ENCODE measurements at regions not wholly inside any gene's neighbourhood (a gene's known extent, or its start where the extent isn't known, plus 50 kb on each side); places are given as distances from the start of the nearest gene placed in this dataset.

GRCh38 chr12:27179400-27180214 lies 64.5 kb upstream of the STK38L start:
- DNase-seq = peak in 3 of 51 donors; percentile 1 to 23 (median 2)

GRCh38 chr12:27180906-27181505 lies 63.1 kb upstream of the STK38L start:
- no peak for DNase-seq

GRCh38 chr12:27183342-27183741 lies 60.7 kb upstream of the STK38L start:
- DNase-seq = no peak

- DNase-seq = no peak
These were observed 58.7 kb upstream of the STK38L start for GRCh38 chr12:27185234-27186021.

- DNase-seq = no peak
These were observed 57.9 kb upstream of the STK38L start for GRCh38 chr12:27186022-27186839.

GRCh38 chr12:27187697-27188096 lies 56.4 kb upstream of the STK38L start:
- no peak for DNase-seq

- no peak for DNase-seq
These were observed 53.3 kb upstream of the STK38L start for GRCh38 chr12:27190761-27191160.

- DNase-seq = no peak
These were observed 52.6 kb upstream of the STK38L start for GRCh38 chr12:27191531-27191930.

- DNase-seq = no peak
These were observed 51.8 kb upstream of the STK38L start for GRCh38 chr12:27192118-27192802.

GRCh38 chr12:27193106-27193505 lies 51.0 kb upstream of the STK38L start:
- DNase-seq = no peak

GRCh38 chr12:27193854-27194544 lies 50.1 kb upstream of the STK38L start:
- peak in 2 of 51 donors; percentile 3 to 13 for DNase-seq
